OCI-LY3 (cell line): ENCODE measurements at regions not wholly inside any gene's neighbourhood (a gene's known extent, or its start where the extent isn't known, plus 50 kb on each side); places are given as distances from the start of the nearest gene placed in this dataset.

Experiments used
- EZH2phosphoT487 ChIP-seq: fragments of 200-600 bp; shearing (Covaris generic); IDR thresholded peaks from 2 replicates; pipeline ENCODE4 v1.6.1; 2018; ENCODE audit warnings: antibody characterized with exemption, mixed run types, low read depth
- TF ChIP-seq, protein P1 (sequence below): fragments of 200-600, 300-600 bp; sonication (generic); IDR thresholded peaks from 2 replicates; pipeline ENCODE4 v1.5.1; 2014; ENCODE audit warnings: antibody characterized with exemption, low read length, low read depth

DNA sequence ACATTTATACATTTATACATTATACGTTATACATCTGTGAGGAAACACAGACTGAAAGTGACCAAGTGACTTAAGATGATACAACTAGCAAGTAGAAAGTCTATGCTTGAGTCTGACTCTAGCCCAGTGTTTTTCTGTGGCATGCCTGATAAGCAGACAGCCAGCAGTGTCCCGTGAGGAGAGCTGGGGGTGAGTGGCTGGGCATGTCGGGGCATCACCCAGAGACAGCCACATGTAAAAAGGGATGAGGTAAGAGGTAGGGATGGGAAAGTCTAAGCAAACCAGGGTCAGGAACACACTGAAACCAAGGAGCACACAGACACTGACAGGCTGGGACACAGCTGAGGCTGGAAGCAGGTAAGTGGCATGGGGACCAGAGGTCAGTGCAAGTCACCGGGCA lies 333.2 kb downstream of the FOXO1 start:
- TF ChIP-seq, protein P1, sequence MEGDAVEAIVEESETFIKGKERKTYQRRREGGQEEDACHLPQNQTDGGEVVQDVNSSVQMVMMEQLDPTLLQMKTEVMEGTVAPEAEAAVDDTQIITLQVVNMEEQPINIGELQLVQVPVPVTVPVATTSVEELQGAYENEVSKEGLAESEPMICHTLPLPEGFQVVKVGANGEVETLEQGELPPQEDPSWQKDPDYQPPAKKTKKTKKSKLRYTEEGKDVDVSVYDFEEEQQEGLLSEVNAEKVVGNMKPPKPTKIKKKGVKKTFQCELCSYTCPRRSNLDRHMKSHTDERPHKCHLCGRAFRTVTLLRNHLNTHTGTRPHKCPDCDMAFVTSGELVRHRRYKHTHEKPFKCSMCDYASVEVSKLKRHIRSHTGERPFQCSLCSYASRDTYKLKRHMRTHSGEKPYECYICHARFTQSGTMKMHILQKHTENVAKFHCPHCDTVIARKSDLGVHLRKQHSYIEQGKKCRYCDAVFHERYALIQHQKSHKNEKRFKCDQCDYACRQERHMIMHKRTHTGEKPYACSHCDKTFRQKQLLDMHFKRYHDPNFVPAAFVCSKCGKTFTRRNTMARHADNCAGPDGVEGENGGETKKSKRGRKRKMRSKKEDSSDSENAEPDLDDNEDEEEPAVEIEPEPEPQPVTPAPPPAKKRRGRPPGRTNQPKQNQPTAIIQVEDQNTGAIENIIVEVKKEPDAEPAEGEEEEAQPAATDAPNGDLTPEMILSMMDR: no peak
- no peak for TF ChIP-seq EZH2phosphoT487
